GM19468 (cell line): ENCODE measurements at regions not wholly inside any gene's neighbourhood (a gene's known extent, or its start where the extent isn't known, plus 50 kb on each side); places are given as distances from the start of the nearest gene placed in this dataset.

Source experiments
- ATAC-seq: cut with Tn5 transposase; IDR thresholded peaks from one replicate; pipeline ENCODE4 v1.9.1; 2021; ENCODE audit warnings: mild to moderate bottlenecking, moderate library complexity, moderate number of reproducible peaks; ENCODE audit not compliant: unreplicated experiment; ENCODE audit errors: extremely low read depth

DNA sequence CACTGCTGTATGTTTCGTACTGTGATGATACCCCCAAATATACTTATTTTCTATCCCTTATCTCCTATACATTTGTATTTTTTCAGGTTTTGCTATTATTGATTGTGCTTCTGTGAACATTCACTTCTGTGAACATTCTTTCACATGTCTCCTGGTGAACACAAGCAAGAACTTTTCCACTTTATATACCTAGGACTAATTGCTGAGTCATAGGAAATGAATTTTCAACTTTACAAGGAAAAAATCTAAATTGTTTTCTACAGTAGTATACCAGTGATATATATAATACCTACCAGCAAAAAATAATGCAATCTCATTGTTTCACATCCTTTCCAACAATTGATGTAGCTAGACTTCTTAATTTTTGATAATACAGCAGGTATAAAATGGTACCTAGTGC is 139.5 kb upstream of the MAGEB18 start:
- no peak for ATAC-seq

DNA sequence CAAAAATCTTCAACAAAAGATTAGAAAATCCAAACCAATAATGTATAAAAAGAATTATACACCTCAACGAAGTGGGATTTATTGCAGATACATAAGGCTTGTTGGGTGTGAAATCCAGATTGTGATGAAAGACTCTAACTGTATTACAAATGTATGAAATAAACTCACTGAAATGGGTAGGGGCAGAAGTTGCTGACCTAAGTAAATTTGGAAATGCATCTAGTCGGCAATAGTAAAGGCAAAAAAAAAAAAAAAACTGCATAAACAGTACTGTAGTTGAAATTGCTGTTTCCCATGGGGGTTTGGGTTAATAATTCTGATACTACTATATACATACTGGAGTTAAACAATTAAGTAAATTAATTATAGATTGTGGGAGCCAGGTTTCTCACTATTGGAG is 130.7 kb upstream of the MAGEB18 start:
- ATAC-seq: no peak

DNA sequence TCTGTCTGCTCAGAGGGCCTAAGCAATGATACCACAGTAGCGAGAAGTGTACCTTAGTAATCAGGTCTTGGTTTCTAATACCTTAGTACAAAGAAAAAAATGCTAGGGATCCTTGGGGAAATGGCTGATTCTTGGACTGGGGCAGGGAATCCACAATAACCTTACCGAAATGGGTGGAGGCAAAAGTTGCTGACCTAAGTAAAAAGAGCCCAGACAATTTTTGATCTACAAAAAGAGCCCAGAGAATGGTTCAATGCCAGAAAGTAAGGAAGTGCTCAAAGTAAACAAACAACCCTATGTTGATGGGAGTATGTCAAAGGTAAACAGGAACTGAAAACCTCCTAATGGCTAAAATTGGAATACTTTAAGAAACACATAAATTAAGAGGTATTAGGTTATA is 130.1 kb upstream of the MAGEB18 start:
- ATAC-seq: no peak

DNA sequence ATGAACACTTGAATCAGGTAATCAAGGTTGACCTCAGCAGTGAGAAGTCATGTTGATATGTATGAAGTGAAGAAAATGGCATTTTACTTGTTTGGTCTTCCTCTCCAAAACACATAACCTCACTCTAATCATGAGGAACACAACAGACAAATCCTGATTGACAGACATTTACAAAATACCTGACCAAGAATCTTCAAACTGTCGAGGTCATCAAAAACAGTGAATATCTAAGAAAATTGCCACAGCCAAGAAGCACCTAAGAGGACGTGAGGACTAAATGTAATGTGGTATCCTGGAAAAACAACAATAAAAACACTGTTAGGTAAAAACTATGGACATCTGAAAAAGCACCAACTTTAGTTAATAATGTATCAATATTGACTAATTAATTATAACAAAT is 129.5 kb upstream of the MAGEB18 start:
- no peak for ATAC-seq

DNA sequence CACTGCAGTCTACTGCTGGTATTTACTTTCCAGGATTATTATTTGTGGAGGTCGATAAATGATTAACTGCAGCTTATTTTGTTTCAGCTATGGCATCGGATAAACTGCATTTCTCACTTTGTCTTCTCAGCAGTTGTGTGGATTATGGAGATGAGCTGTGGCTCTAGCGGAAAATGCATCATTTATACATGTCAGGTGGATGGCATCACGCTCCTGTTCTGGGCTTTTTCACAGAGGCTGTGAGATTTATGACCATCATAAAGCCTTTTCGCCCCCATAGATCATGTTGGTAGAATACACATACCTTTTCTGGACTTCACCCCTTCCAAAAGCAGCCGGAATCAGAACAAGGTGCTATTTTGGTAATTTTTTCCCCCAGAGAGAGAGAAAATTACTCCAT is 118.8 kb upstream of the MAGEB18 start:
- ATAC-seq: no peak

DNA sequence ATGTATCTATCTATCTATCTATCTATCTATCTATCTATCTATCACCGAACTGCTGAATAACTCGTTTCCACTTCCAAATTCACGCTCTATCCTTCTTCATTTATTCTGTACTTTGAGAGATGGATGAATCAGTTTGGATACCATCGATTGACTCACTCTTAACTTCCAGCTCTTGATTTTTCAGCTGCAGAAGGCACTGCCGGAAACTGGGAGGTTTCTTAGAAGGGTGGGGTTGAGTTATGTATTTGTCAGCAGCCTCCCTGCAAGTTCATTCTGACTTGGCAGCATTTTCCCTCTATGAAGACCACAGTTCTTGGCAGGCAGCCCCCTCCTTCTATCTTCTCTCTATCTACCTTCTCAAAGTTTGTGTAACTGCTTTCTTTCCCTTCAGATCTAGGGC is 112.0 kb upstream of the MAGEB18 start:
- ATAC-seq: no peak

DNA sequence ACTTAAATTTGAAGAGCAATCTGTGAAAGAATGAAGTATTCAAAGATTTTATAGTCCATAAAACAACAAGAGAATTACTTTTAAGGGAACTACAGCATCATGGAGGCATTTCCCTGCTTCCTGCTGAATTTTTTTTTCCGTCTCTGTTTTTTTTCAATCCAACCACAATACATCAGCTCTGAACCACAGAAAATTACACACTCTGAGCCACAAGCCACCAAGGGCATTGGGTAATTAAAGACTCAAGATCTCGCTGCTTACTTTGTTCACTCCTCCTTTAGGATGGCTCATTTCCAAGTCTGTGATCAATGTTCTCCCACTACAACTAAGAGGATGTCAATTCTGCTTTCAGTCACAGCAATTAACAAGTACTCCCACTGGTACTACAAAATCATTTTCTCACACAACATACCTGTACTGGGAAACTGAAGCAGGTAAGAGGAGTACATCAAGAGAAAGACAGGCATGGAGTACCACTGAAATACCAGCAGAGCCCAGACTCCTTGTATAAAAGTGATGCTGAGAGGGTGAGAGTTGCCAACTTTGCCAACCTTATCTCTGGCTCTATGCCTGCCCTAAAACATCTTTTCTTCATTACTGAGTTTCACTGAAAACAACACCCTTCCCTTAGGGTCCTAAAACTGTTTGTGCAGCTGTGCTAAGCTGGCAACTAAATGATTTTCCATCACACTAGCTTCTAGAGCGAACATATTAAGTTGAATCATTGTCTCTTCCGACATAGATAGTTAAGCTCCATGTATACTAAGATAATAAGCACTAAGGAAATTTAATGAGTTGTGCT is 105.8 kb upstream of the MAGEB18 start:
- no peak for ATAC-seq

DNA sequence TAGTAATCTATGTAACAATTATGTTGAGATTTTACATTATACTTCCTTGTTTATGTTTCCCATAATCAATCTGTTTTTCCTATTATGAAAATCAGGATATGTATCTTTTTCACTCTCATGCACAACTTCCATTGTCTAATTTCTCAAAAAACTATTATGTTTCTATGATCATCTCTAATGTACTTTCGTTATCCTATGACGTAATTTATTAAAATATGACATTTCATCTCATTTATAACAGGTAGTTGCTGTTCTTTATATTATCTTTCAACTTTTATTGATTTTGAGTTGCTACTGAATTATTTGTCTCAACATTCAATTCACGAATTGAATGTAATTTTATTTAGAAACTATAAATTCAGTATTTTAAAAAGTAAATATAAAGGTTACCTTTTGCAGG is 100.8 kb upstream of the MAGEB18 start:
- ATAC-seq: no peak

DNA sequence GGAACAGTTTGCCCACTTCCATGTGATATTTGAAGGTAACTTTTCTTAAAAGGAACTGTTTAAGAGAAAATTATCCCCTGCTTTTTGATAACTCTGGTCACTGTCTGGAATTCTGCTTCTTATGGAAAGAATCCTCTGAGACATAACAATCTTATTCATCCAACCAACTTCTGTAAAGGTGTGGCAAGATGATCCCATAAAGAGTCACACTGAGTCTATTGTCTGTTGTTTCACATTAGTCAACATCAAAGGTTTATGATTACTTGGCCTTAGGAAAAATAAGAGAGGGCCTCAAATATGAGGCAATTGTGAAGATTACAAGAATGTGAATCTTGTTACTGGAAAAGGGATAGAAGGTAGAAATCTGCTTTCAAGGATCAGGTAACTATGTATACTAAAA is 88.0 kb upstream of the MAGEB18 start:
- no peak for ATAC-seq

DNA sequence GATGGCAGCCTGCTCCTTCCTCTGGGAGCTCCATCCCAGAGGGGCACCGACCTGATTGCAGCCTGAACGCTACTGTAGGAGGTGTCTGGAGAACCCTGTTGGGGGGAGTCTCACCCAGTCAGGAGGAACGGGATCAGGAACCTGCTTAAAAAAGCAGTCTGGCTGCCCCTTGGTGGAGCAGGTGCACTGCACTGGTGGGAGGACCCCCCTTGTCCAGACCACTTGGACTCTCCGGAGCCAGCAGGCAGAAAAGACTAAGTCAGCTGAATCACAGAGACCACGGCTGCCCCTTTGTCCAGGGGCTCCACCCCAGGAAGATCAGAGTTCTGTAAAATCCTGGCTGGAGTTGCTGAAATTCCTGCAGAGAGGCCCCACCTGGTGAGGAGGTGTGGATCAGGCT is 67.3 kb upstream of the MAGEB18 start:
- ATAC-seq: no peak

DNA sequence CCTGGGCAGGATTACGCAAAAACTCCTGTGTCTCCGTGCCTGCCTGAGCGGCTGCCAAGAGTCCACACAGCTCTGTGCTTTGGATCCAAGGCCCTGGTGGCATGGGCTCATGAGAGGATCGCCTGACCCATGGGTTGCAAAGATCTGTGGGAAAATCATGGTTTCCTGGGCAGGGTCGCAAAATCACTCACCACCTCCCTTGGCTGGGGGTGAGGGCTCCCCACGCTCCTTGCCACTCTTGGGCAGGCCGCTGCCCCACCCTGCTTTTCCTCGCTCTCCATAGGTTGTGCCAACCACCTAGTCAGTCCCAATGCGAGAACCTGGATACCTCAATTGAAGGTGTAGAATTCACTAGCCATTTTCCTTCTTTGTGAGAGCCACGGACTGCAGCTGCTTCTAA is 66.5 kb upstream of the MAGEB18 start:
- ATAC-seq: no peak

DNA sequence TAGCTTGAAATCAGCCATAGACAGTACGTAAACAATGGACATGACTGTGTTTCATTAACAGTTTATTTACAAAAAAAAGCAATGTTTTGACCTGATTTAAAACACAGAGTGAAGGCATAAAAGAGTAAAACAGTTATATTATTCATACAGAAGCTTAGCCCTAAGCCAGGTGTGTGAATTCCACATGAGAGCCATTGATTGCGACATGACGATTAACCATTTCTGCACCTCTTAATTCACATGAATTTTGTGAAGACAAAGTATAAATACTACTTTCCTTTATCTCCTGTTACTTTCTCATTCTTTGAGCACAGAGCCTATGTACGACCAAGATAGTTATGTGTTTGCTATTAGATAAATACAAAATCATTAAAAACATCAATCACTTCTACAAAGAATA is 55.0 kb upstream of the MAGEB18 start:
- no peak for ATAC-seq
